Fibroblast of villous mesenchyme (primary cell): ENCODE measurements at regions not wholly inside any gene's neighbourhood (a gene's known extent, or its start where the extent isn't known, plus 50 kb on each side); places are given as distances from the start of the nearest gene placed in this dataset.

Experiments used
- DNase-seq: peaks from one replicate; pipeline ENCODE4 v3.0.0-alpha.2; 2010; ENCODE audit warnings: low read depth
- H3K4me3 ChIP-seq: 2 replicates; pipeline ENCODE4 v1.5.1; 2011; ENCODE audit warnings: low read depth, mild to moderate bottlenecking, low read length
- TF ChIP-seq, protein P1 (sequence below): IDR thresholded peaks from 2 replicates; pipeline ENCODE4 v1.5.1; 2012; ENCODE audit warnings: low read depth, mild to moderate bottlenecking, low read length; ENCODE audit not compliant: insufficient read depth

DNA sequence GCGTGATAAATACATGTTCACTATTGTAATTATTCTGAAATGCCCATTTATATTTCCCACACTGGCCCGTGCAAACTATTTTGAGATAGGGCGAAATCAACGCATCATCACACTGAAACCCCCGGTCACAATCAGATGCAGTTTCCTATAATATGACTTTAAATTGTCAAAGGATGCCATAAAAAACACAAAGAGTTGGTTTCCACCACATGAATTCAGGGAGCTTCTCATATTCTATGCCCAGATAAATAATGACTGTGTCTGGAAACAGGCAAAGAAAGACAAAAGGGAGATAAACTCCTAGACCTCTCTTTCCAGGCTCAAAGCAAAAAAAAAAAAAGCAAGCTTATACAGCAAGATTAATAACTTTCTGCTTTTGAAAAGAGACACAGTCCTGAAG lies 375.8 kb upstream of the AKR1E2 start:
- no peak overlapping the region for H3K4me3 ChIP-seq
- DNase-seq, result no peak
- TF ChIP-seq, protein P1, sequence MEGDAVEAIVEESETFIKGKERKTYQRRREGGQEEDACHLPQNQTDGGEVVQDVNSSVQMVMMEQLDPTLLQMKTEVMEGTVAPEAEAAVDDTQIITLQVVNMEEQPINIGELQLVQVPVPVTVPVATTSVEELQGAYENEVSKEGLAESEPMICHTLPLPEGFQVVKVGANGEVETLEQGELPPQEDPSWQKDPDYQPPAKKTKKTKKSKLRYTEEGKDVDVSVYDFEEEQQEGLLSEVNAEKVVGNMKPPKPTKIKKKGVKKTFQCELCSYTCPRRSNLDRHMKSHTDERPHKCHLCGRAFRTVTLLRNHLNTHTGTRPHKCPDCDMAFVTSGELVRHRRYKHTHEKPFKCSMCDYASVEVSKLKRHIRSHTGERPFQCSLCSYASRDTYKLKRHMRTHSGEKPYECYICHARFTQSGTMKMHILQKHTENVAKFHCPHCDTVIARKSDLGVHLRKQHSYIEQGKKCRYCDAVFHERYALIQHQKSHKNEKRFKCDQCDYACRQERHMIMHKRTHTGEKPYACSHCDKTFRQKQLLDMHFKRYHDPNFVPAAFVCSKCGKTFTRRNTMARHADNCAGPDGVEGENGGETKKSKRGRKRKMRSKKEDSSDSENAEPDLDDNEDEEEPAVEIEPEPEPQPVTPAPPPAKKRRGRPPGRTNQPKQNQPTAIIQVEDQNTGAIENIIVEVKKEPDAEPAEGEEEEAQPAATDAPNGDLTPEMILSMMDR, result no peak

DNA sequence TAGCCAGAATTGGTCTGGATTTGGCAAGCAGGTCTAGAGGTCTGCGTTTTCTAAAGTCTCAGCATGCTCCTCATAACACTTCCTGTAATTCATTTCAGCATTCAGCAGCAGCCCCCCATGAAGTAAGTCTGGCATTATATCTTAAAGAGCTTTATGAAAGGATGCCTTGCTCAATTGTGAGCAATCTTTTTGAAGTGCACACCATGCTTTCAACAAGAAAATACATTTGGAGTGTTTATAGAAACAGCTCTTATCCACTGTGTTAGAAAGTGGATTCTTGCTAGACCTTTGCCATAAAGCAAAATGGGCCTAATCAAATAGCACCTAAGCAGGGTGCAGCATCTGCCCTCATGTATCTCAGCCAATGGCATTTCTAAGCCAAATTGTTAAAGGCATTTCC lies 378.0 kb upstream of the AKR1E2 start:
- no peak overlapping the region for H3K4me3 ChIP-seq
- no peak for DNase-seq
- TF ChIP-seq, protein P1, result no peak

DNA sequence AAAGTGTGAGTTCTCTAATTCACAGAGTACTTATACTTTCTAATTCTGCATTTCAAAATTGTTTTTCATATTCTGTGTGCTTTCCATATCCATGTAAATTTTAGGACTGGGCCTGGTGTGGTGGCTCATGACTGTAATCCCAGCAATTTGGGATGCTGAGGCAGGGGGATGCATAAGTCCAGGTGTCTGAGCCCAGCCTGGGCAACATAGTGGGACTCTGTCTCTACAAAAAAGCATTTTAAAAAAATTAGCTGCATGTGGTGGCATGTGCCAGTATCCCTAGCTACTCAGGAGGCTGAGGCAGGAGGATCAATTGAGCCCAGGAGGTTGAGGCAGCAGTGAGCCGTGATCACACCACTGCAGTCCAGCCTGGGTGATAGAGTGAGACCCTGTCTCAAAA lies 382.6 kb upstream of the AKR1E2 start:
- no peak for DNase-seq
- TF ChIP-seq, protein P1, result no peak
- no peak overlapping the region for H3K4me3 ChIP-seq

DNA sequence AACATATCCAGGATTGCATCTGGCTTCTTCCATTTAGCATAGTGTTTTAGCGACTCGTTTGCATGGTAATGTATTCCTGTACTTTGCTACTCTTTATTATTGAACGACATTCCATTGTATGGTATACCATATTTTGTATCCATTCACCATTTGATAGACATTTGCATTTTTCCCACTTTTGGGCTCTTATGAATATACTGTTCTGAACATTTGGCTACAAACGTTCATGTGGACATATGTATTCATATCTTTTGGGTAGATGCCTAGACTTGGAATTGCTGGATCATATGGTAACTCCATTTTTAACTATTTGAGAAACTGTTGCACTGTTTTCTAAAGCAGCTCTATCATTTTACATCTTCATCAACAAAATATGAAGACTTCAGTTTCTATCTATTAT lies 383.7 kb upstream of the AKR1E2 start:
- no peak overlapping the region for H3K4me3 ChIP-seq
- DNase-seq, result no peak
- TF ChIP-seq, protein P1, result no peak

DNA sequence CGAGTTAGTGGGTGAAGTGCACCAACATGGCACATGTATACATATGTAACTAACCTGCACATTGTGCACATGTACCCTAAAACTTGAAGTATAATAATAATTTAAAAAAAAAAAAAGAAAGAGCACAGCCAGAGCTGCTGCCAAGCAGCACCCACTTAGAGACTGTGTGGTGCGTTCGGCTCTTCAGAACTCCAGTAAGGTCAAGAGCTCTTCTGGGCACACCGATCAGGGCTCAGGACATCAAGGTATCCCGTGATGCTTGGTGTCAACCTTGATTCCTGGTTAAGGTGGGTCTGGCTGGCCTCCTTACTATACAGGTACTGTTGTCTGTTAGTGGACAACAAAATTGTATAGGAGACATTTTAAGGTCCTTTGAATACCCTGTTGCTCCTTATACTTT lies 385.7 kb upstream of the AKR1E2 start:
- TF ChIP-seq, protein P1, result no peak
- DNase-seq, result no peak
- H3K4me3 ChIP-seq, result no peak overlapping the region

DNA sequence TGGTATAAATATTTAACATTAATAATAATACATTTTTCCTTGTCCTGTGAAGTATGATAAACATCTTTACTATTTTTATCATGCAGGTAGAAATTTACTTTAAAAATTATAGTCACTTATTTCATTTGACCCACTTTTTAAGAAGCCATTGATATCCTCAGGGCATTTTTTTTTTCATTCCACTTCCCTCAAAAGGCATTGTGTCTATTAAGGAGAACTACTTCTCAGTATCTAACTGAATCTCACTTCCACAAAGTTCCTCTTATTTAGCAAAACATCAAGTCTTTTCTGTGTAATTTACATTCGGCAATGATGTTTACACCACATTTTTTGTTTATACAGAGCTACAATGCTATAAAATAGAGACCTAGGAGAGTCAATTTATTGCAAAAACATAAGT lies 388.2 kb upstream of the AKR1E2 start:
- TF ChIP-seq, protein P1, result no peak
- H3K4me3 ChIP-seq, result no peak overlapping the region

DNA sequence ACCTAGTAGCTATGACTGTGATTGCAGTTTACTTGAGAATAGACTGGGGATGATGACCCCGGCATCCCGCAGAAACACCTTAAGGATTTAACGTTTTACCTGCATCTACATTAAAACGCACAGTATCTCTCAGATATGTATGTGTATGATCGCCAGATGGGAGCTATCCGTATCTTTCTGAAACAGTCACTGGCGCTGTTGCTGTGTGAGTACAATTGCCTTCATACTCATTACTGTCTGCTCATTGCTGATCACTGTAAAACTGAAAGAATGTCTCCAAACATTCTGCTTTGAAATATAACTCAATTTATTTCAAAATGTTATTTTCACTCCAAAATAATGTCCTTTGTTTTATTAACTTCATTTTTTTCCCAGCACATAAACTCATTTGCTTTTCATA lies 388.9 kb upstream of the AKR1E2 start:
- no peak for DNase-seq
- TF ChIP-seq, protein P1, result no peak
- H3K4me3 ChIP-seq, result no peak overlapping the region

More for the DNA sequence above, 388.2 kb upstream of the AKR1E2 start:
- peak; percentile 45 for DNase-seq
